Mucosa of stomach (tissue), 1 donor: ENCODE measurements at regions not wholly inside any gene's neighbourhood (a gene's known extent, or its start where the extent isn't known, plus 50 kb on each side); places are given as distances from the start of the nearest gene placed in this dataset.
"Not testable (repeated sequence)": the region's sequence is repeated elsewhere in the genome, so short reads cannot be mapped to it uniquely, and the experiment has no call there.

ENCODE experiments used
- H3K27me3 ChIP-seq: one replicate; pipeline ENCODE4 v1.7.0; 2013; ENCODE audit warnings: mild to moderate bottlenecking, low read length; ENCODE audit not compliant: control insufficient read depth, insufficient read depth
- H3K36me3 ChIP-seq: one replicate; pipeline ENCODE4 v1.7.0; 2013; ENCODE audit warnings: low read length; ENCODE audit not compliant: control insufficient read depth, insufficient read depth
- H3K4me1 ChIP-seq: one replicate; pipeline ENCODE4 v1.7.0; 2013; ENCODE audit warnings: mild to moderate bottlenecking, low read length; ENCODE audit not compliant: control insufficient read depth, insufficient read depth
- H3K4me3 ChIP-seq: one replicate; pipeline ENCODE4 v1.7.0; 2013; ENCODE audit warnings: low read length
- H3K9ac ChIP-seq: one replicate; pipeline ENCODE4 v1.7.0; 2013; ENCODE audit warnings: mild to moderate bottlenecking, low read length, moderate library complexity
- H3K9me3 ChIP-seq: one replicate; pipeline ENCODE4 v1.7.0; 2013; ENCODE audit warnings: mild to moderate bottlenecking, low read length, moderate library complexity; ENCODE audit not compliant: control insufficient read depth
- donor health status: Pancreatic carcinoma.

GRCh38 chr1:79252598-79252997, 246.1 kb upstream of the ADGRL4 start:
- H3K9me3 ChIP-seq, result no peaks in the 10 kb centered on the region
- H3K9ac ChIP-seq, result no peak overlapping the region
- no peaks in the 10 kb centered on the region for H3K27me3 ChIP-seq
- H3K4me3 ChIP-seq, result no peak overlapping the region
- H3K4me1 ChIP-seq, result peaks cover 13% of the 10 kb centered on the region
- H3K36me3 ChIP-seq, result no peaks in the 10 kb centered on the region

- Histone ChIP-seq H3K27me3 (no peaks in the 10 kb centered on the region), H3K4me3 (no peak overlapping the region), H3K36me3 (no peaks in the 10 kb centered on the region), H3K9ac (no peak overlapping the region), H3K4me1 (no peaks in the 10 kb centered on the region), H3K9me3 (no peaks in the 10 kb centered on the region)
Observed at GRCh38 chr1:79239840-79240239, 233.3 kb upstream of the ADGRL4 start.

- no peak overlapping the region for H3K9ac ChIP-seq
- H3K27me3 ChIP-seq, result no peaks in the 10 kb centered on the region
- no peaks in the 10 kb centered on the region for H3K4me1 ChIP-seq
- no peaks in the 10 kb centered on the region for H3K9me3 ChIP-seq
- H3K36me3 ChIP-seq, result no peaks in the 10 kb centered on the region
- no peak overlapping the region for H3K4me3 ChIP-seq
Observed at GRCh38 chr1:79235301-79236002, 228.9 kb upstream of the ADGRL4 start.

- H3K4me3 ChIP-seq, result no peak overlapping the region
- no peaks in the 10 kb centered on the region for H3K9me3 ChIP-seq
- H3K4me1 ChIP-seq, result no peaks in the 10 kb centered on the region
- H3K36me3 ChIP-seq, result no peaks in the 10 kb centered on the region
- no peak overlapping the region for H3K9ac ChIP-seq
- H3K27me3 ChIP-seq, result no peaks in the 10 kb centered on the region
Observed at GRCh38 chr1:79232818-79233217, 226.3 kb upstream of the ADGRL4 start.

GRCh38 chr1:79230751-79231150, 224.2 kb upstream of the ADGRL4 start:
- H3K9me3 ChIP-seq, H3K27me3 ChIP-seq, H3K4me3 ChIP-seq, H3K4me1 ChIP-seq, H3K36me3 ChIP-seq, H3K9ac ChIP-seq: not testable (repeated sequence)

- H3K27me3 ChIP-seq, result no peaks in the 10 kb centered on the region
- no peaks in the 10 kb centered on the region for H3K9me3 ChIP-seq
- H3K4me1 ChIP-seq, result no peaks in the 10 kb centered on the region
- H3K9ac ChIP-seq, result no peak overlapping the region
- H3K4me3 ChIP-seq, result no peak overlapping the region
- H3K36me3 ChIP-seq, result no peaks in the 10 kb centered on the region
Observed at GRCh38 chr1:79226963-79227362, 220.4 kb upstream of the ADGRL4 start.

GRCh38 chr1:79224537-79224936, 218.0 kb upstream of the ADGRL4 start:
- Histone ChIP-seq H3K4me3 (no peak overlapping the region), H3K9ac (no peak overlapping the region), H3K36me3 (no peaks in the 10 kb centered on the region), H3K4me1 (no peaks in the 10 kb centered on the region), H3K9me3 (no peaks in the 10 kb centered on the region), H3K27me3 (no peaks in the 10 kb centered on the region)

GRCh38 chr1:79220509-79220908, 214.0 kb upstream of the ADGRL4 start:
- no peaks in the 10 kb centered on the region for H3K4me1 ChIP-seq
- H3K9ac ChIP-seq, result no peak overlapping the region
- no peaks in the 10 kb centered on the region for H3K9me3 ChIP-seq
- no peaks in the 10 kb centered on the region for H3K36me3 ChIP-seq
- no peaks in the 10 kb centered on the region for H3K27me3 ChIP-seq
- no peak overlapping the region for H3K4me3 ChIP-seq

- Histone ChIP-seq H3K4me3 (no peak overlapping the region), H3K27me3 (no peaks in the 10 kb centered on the region), H3K9me3 (no peaks in the 10 kb centered on the region), H3K9ac (no peak overlapping the region), H3K4me1 (no peaks in the 10 kb centered on the region), H3K36me3 (no peaks in the 10 kb centered on the region)
Observed at GRCh38 chr1:79215311-79215710, 208.8 kb upstream of the ADGRL4 start.

GRCh38 chr1:79207786-79208185, 201.3 kb upstream of the ADGRL4 start:
- no peak overlapping the region for H3K4me3 ChIP-seq
- H3K27me3 ChIP-seq, result no peaks in the 10 kb centered on the region
- no peak overlapping the region for H3K9ac ChIP-seq
- no peaks in the 10 kb centered on the region for H3K36me3 ChIP-seq
- H3K9me3 ChIP-seq, result no peaks in the 10 kb centered on the region
- no peaks in the 10 kb centered on the region for H3K4me1 ChIP-seq

GRCh38 chr1:79207331-79207730, 200.8 kb upstream of the ADGRL4 start:
- no peak overlapping the region for H3K4me3 ChIP-seq
- no peaks in the 10 kb centered on the region for H3K27me3 ChIP-seq
- no peaks in the 10 kb centered on the region for H3K9me3 ChIP-seq
- no peak overlapping the region for H3K9ac ChIP-seq
- no peaks in the 10 kb centered on the region for H3K4me1 ChIP-seq
- no peaks in the 10 kb centered on the region for H3K36me3 ChIP-seq

GRCh38 chr1:79204779-79205479, 198.4 kb upstream of the ADGRL4 start:
- Histone ChIP-seq H3K36me3 (no peaks in the 10 kb centered on the region), H3K9me3 (no peaks in the 10 kb centered on the region), H3K9ac (no peak overlapping the region), H3K27me3 (no peaks in the 10 kb centered on the region), H3K4me3 (no peak overlapping the region), H3K4me1 (no peaks in the 10 kb centered on the region)
